ENCODE measurements at regions not wholly inside any gene's neighbourhood (a gene's known extent, or its start where the extent isn't known, plus 50 kb on each side); places are given as distances from the start of the nearest gene placed in this dataset.

GRCh38 chr9:32326146-32326545 lies 58.3 kb upstream of the ACO1 start:
- no peak overlapping the region for H3K27ac ChIP-seq
- ATAC-seq = no peak
- H3K36me3 ChIP-seq = no peaks in the 10 kb centered on the region
- peaks cover 0 to 11% (median 0%) of the 10 kb centered on the region in 12 donors for H3K9me3 ChIP-seq
- intact Hi-C loops (cut with DNase I) = loop anchor here in 1 of 10 donors (10.0 kb wide), 1 partner anchor 1071 kb away; no protein-coding TSS in a partner anchor
- no peak for DNase-seq
- no peak for TF ChIP-seq CTCF (IDR thresholded peaks at IDR 0.05)
- no peak for TF ChIP-seq POLR2A (IDR thresholded peaks at IDR 0.05)
- H3K4me3 ChIP-seq = no peak overlapping the region
- no peaks in the 10 kb centered on the region for H3K4me1 ChIP-seq
- H3K27me3 ChIP-seq = peaks cover 0 to 3% (median 0%) of the 10 kb centered on the region in 9 donors
- WGBS, 4 donors = 92 to 98% (median 95%) methylated on average over 2 of the region's 2 CpGs

- Histone ChIP-seq H3K27ac (no peak overlapping the region), H3K4me1 (no peaks in the 10 kb centered on the region), H3K27me3 (peaks cover 0 to 3% (median 0%) of the 10 kb centered on the region in 9 donors), H3K36me3 (no peaks in the 10 kb centered on the region), H3K4me3 (no peak overlapping the region), H3K9me3 (peaks cover 0 to 11% (median 0%) of the 10 kb centered on the region in 12 donors)
- intact Hi-C loops (cut with DNase I) = no loop called here
- DNase-seq (no peak), ATAC-seq (no peak)
- WGBS, 4 donors = 63 to 70% (median 66%) methylated on average over 4 of the region's 4 CpGs
- TF ChIP-seq POLR2A (IDR thresholded peaks at IDR 0.05) (no peak), CTCF (IDR thresholded peaks at IDR 0.05) (no peak)
Measured at GRCh38 chr9:32331240-32331639, 53.2 kb upstream of the ACO1 start.

- Histone ChIP-seq H3K27ac (no peak overlapping the region), H3K27me3 (peaks cover 0 to 3% (median 0%) of the 10 kb centered on the region in 9 donors), H3K4me1 (no peaks in the 10 kb centered on the region), H3K36me3 (no peaks in the 10 kb centered on the region), H3K9me3 (peaks cover 0 to 11% (median 0%) of the 10 kb centered on the region in 12 donors), H3K4me3 (no peak overlapping the region)
- DNase-seq (no peak), ATAC-seq (no peak)
- TF ChIP-seq CTCF (IDR thresholded peaks at IDR 0.05) = no peak
- TF ChIP-seq POLR2A (IDR thresholded peaks at IDR 0.05) = no peak
- WGBS, 4 donors = 78 to 85% (median 81%) methylated on average over 7 of the region's 7 CpGs
- intact Hi-C loops (cut with DNase I) = no loop called here
Measured at GRCh38 chr9:32334112-32334511, 50.3 kb upstream of the ACO1 start.

MicroRNAs encoded in the stretch of these regions (microRNA counts, 767-probe panel; counts per million panel counts)
- microRNA hsa-miR-873-5p (0 to 71.6 counts per million in 2 donors), microRNA hsa-miR-876-3p (0 to 71.6 counts per million in 2 donors), microRNA hsa-miR-876-5p (0 to 71.6 counts per million in 2 donors)

Small RNA genes lying in the stretch of these regions (microRNA-seq; reads per million reads assigned to microRNA genes)
- 0 to 0.21 (median 0.06) reads per million in 4 donors for gene MIR873
- gene MIR876 = 0 to 0.77 (median 0.17) reads per million in 4 donors
